ENCODE measurements at regions not wholly inside any gene's neighbourhood (a gene's known extent, or its start where the extent isn't known, plus 50 kb on each side); places are given as distances from the start of the nearest gene placed in this dataset.

DNA sequence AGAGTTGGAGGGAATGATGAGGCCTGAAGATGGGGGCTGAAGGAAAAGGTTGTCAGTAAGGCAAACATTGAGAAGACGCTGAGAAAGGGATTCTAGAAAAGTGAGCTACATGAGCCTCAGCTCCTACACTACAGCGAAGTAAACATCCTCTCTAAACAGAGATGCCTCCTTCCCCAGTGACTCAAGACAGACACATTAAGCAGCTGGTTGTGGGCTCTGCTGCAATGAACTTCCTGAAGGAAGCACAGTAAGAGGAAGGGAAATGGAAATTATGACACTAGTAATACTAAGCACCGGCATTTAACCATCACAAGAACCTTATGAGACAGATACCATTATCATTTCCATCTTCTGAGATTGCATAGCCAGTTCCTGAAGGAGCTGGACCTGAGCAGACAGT is 190.5 kb downstream of the C11orf87 start:
- no peaks in the 10 kb centered on the region for H3K27me3 Mint-ChIP-seq (ENCODE audit: insufficient read depth, unreplicated experiment)
- no TSS peak for BruUV-seq (replicated peaks)
- intact Hi-C loops (cut with micrococcal nuclease), result no loop called here
- no peak overlapping the region for H3K27ac Mint-ChIP-seq (ENCODE audit: low read depth, unreplicated experiment)
- TF ChIP-seq CTCF (IDR thresholded peaks at IDR 0.05; ENCODE audit: unreplicated experiment), result no peak
- H3K4me3 Mint-ChIP-seq (ENCODE audit: unreplicated experiment), result no peak overlapping the region
- POLR2A ChIA-PET, result no interaction called here
- H3K9me3 Mint-ChIP-seq (ENCODE audit: unreplicated experiment), result no peaks in the 10 kb centered on the region
- no peaks in the 10 kb centered on the region for H3K4me1 Mint-ChIP-seq (ENCODE audit: insufficient read depth, unreplicated experiment)
- H3K36me3 Mint-ChIP-seq (ENCODE audit: insufficient read depth, unreplicated experiment), result no peaks in the 10 kb centered on the region
- no peak for DNase-seq (ENCODE audit: unreplicated experiment)
- CTCF ChIA-PET, result no interaction called here

GRCh38 chr11:109619498-109619897 is 197.5 kb downstream of the C11orf87 start:
- Mint-ChIP-seq H3K27me3 (ENCODE audit: insufficient read depth, unreplicated experiment) (no peaks in the 10 kb centered on the region), H3K4me1 (ENCODE audit: insufficient read depth, unreplicated experiment) (peaks cover 21% of the 10 kb centered on the region), H3K9me3 (ENCODE audit: unreplicated experiment) (no peaks in the 10 kb centered on the region), H3K36me3 (ENCODE audit: insufficient read depth, unreplicated experiment) (no peaks in the 10 kb centered on the region), H3K27ac (ENCODE audit: low read depth, unreplicated experiment) (no peak overlapping the region), H3K4me3 (ENCODE audit: unreplicated experiment) (no peak overlapping the region)
- CTCF ChIA-PET, result no interaction called here
- no TSS peak for BruUV-seq (replicated peaks)
- POLR2A ChIA-PET, result interaction anchor here (0.5 kb wide), 1 partner anchor 921 kb away, joined by 3 read pairs; no protein-coding TSS in a partner anchor
- intact Hi-C loops (cut with micrococcal nuclease), result no loop called here
- no peak for TF ChIP-seq CTCF (IDR thresholded peaks at IDR 0.05; ENCODE audit: unreplicated experiment)
- peak; percentile 45 for DNase-seq (ENCODE audit: unreplicated experiment)

DNA sequence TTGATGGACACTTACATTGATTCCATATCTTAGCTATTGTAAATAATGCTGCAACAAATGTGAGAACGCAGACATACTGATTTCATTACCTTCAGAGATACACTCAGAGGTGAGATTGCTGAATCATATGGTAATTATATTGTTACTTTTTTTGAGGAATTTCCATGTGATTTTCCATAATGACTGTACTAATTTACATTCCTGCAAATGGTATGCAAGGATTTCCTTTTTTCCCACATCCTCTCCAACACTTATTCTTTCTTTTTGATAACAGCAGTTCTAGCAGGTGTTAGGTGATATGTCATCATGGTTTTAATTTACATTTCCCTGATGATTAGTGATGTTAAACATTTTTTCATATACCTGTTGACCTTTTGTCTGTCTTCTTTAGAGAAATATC is 207.7 kb downstream of the C11orf87 start:
- POLR2A ChIA-PET, result no interaction called here
- Mint-ChIP-seq H3K9me3 (ENCODE audit: unreplicated experiment) (no peaks in the 10 kb centered on the region), H3K4me3 (ENCODE audit: unreplicated experiment) (no peak overlapping the region), H3K27ac (ENCODE audit: low read depth, unreplicated experiment) (no peak overlapping the region), H3K4me1 (ENCODE audit: insufficient read depth, unreplicated experiment) (no peaks in the 10 kb centered on the region), H3K27me3 (ENCODE audit: insufficient read depth, unreplicated experiment) (no peaks in the 10 kb centered on the region), H3K36me3 (ENCODE audit: insufficient read depth, unreplicated experiment) (no peaks in the 10 kb centered on the region)
- CTCF ChIA-PET, result no interaction called here
- BruUV-seq (replicated peaks), result no TSS peak
- DNase-seq (ENCODE audit: unreplicated experiment), result no peak
- no peak for TF ChIP-seq CTCF (IDR thresholded peaks at IDR 0.05; ENCODE audit: unreplicated experiment)
- intact Hi-C loops (cut with micrococcal nuclease), result no loop called here

- CTCF ChIA-PET, result interaction anchor here (0.9 kb wide), 1 partner anchor 37 kb away, joined by 3 read pairs; no protein-coding TSS in a partner anchor
Observed at GRCh38 chr11:109641549-109641948, 219.6 kb downstream of the C11orf87 start.

More at GRCh38 chr11:109641549-109641948, 219.6 kb downstream of the C11orf87 start:
- Mint-ChIP-seq H3K4me1 (ENCODE audit: insufficient read depth, unreplicated experiment) (no peaks in the 10 kb centered on the region), H3K36me3 (ENCODE audit: insufficient read depth, unreplicated experiment) (no peaks in the 10 kb centered on the region), H3K27me3 (ENCODE audit: insufficient read depth, unreplicated experiment) (no peaks in the 10 kb centered on the region), H3K4me3 (ENCODE audit: unreplicated experiment) (no peak overlapping the region), H3K9me3 (ENCODE audit: unreplicated experiment) (no peaks in the 10 kb centered on the region), H3K27ac (ENCODE audit: low read depth, unreplicated experiment) (no peak overlapping the region)
- intact Hi-C loops (cut with micrococcal nuclease), result no loop called here
- TF ChIP-seq CTCF (IDR thresholded peaks at IDR 0.05; ENCODE audit: unreplicated experiment), result no peak
- POLR2A ChIA-PET, result interaction anchor here (0.6 to 1.1 kb wide), 2 partner anchors 9 to 17 kb away, joined by 3 read pairs; no protein-coding TSS in a partner anchor
- peak; percentile 48 for DNase-seq (ENCODE audit: unreplicated experiment)
- no TSS peak for BruUV-seq (replicated peaks)
